PFSK-1 (cell line): ENCODE measurements at regions not wholly inside any gene's neighbourhood (a gene's known extent, or its start where the extent isn't known, plus 50 kb on each side); places are given as distances from the start of the nearest gene placed in this dataset.

Source experiments
- POLR2AphosphoS5 ChIP-seq: IDR thresholded peaks from 2 replicates; pipeline ENCODE4 v1.6.1; 2012; ENCODE audit warnings: low read depth, mild to moderate bottlenecking, control low read depth, low read length, moderate library complexity
- REST ChIP-seq, 2 experiments: IDR thresholded peaks; 2 replicates each; pipeline versions ENCODE4 v1.6.1 to v1.8.0; 2011 to 2012; ENCODE audit warnings: low read depth in 2 of 2, low read length in 2 of 2, control low read depth in 1 of 2, inconsistent platforms in 1 of 2, mild to moderate bottlenecking in 1 of 2, moderate library complexity in 1 of 2; ENCODE audit not compliant: insufficient read depth in 1 of 2
- SIN3A ChIP-seq: IDR thresholded peaks from 2 replicates; pipeline ENCODE4 v1.6.1; 2012; ENCODE audit warnings: mild to moderate bottlenecking, low read length, moderate library complexity, borderline replicate concordance; ENCODE audit not compliant: insufficient read depth
- TAF1 ChIP-seq: IDR thresholded peaks from 2 replicates; pipeline ENCODE4 v1.6.1; 2012; ENCODE audit warnings: low read length, control low read depth, borderline replicate concordance; ENCODE audit not compliant: insufficient read depth

- TF ChIP-seq SIN3A (no peak), REST (IDR thresholded peaks at IDR 0.05; ENCODE audit: insufficient read depth in 1 of 2, low read depth in 2 of 2, low read length in 2 of 2) (no peak), TAF1 (no peak), POLR2AphosphoS5 (no peak)
These were observed 294.5 kb upstream of the NT5C1B start for GRCh38 chr2:18883616-18884456.
